Loucy (cell line): ENCODE measurements at regions not wholly inside any gene's neighbourhood (a gene's known extent, or its start where the extent isn't known, plus 50 kb on each side); places are given as distances from the start of the nearest gene placed in this dataset.

Experiments used
- H2AFZ ChIP-seq: fragments of 200-600 bp; sonication (generic); 2 replicates; pipeline ENCODE4 v1.6.0; 2016; ENCODE audit warnings: antibody characterized with exemption, mild to moderate bottlenecking, low read length, moderate library complexity
- H3F3A ChIP-seq: fragments of 200-600 bp; 2 replicates; pipeline ENCODE4 v1.6.0; 2016; ENCODE audit warnings: antibody characterized with exemption, low read depth, mild to moderate bottlenecking
- H3K27me3 ChIP-seq: fragments of 200-600 bp; sonication (generic); 2 replicates; pipeline ENCODE4 v1.6.1; 2014; ENCODE audit warnings: low read length, mild to moderate bottlenecking; ENCODE audit not compliant: insufficient read depth, poor library complexity, severe bottlenecking
- H3K36me3 ChIP-seq: fragments of 200-600 bp; sonication (generic); 2 replicates; pipeline ENCODE4 v1.6.1; 2016; ENCODE audit warnings: low read length; ENCODE audit not compliant: insufficient read depth
- H3K4me1 ChIP-seq: fragments of 200-600 bp; sonication (generic); 2 replicates; pipeline ENCODE4 v1.5.1; 2014; ENCODE audit warnings: low read length, mild to moderate bottlenecking; ENCODE audit not compliant: insufficient read depth, poor library complexity, severe bottlenecking
- H3K4me2 ChIP-seq: fragments of 200-600 bp; sonication (generic); 2 replicates; pipeline ENCODE4 v1.6.0; 2014; ENCODE audit warnings: antibody characterized with exemption, low read length, low read depth, mild to moderate bottlenecking; ENCODE audit not compliant: poor library complexity, severe bottlenecking
- H3K4me3 ChIP-seq: fragments of 200-600 bp; sonication (generic); 2 replicates; pipeline ENCODE4 v1.5.1; 2014; ENCODE audit warnings: low read length, mild to moderate bottlenecking, mixed read lengths; ENCODE audit not compliant: poor library complexity, severe bottlenecking
- H3K79me2 ChIP-seq: fragments of 200-600 bp; sonication (generic); 2 replicates; pipeline ENCODE4 v1.6.1; 2014; ENCODE audit warnings: low read length; ENCODE audit not compliant: insufficient read depth
- H3K9ac ChIP-seq: fragments of 200-600 bp; sonication (generic); 2 replicates; pipeline ENCODE4 v1.6.0; 2014; ENCODE audit warnings: mild to moderate bottlenecking, low read depth, low read length, moderate library complexity; ENCODE audit not compliant: poor library complexity, severe bottlenecking
- H3K9me2 ChIP-seq: fragments of 200-600 bp; sonication (generic); replicated peaks from 2 replicates; pipeline ENCODE4 v1.6.1; 2016; ENCODE audit warnings: low read depth, low read length, mixed read lengths
- H3K9me3 ChIP-seq: fragments of 200-600 bp; sonication (generic); 2 replicates; pipeline ENCODE4 v1.6.1; 2014; ENCODE audit warnings: mild to moderate bottlenecking, antibody characterized with exemption, low read length, low read depth; ENCODE audit not compliant: insufficient read depth
- H4K20me1 ChIP-seq: fragments of 200-600 bp; sonication (generic); 2 replicates; pipeline ENCODE4 v1.6.0; 2014; ENCODE audit warnings: antibody characterized with exemption, low read length, mild to moderate bottlenecking; ENCODE audit not compliant: insufficient read depth, poor library complexity, severe bottlenecking
- CTCF ChIP-seq: fragments of 200-600 bp; sonication (generic); conservative IDR thresholded peaks from 2 replicates; pipeline ENCODE4 v1.5.1; 2014; ENCODE audit warnings: mild to moderate bottlenecking, antibody characterized with exemption, low read length
- EZH2phosphoT487 ChIP-seq: fragments of 200-600 bp; IDR thresholded peaks from 2 replicates; pipeline ENCODE4 v1.6.1; 2018; ENCODE audit warnings: antibody characterized with exemption, mild to moderate bottlenecking, moderate library complexity, borderline replicate concordance

- no peak overlapping the region for H3K4me2 ChIP-seq
- H3K27me3 ChIP-seq, result no peaks in the 10 kb centered on the region
- no peak for TF ChIP-seq EZH2phosphoT487
- no peak for TF ChIP-seq CTCF
Observed at GRCh38 chr6:137755284-137755683, 111.8 kb upstream of the TNFAIP3 start.

GRCh38 chr6:137756788-137757187, 110.3 kb upstream of the TNFAIP3 start:
- Histone ChIP-seq H3K9me2 (no peaks in the 10 kb centered on the region), H3K9ac (no peak overlapping the region), H3K27me3 (no peaks in the 10 kb centered on the region), H3K9me3 (no peaks in the 10 kb centered on the region), H3K36me3 (no peaks in the 10 kb centered on the region), H2AFZ (no peak overlapping the region), H3K4me2 (no peak overlapping the region), H3K4me1 (peaks cover 33% of the 10 kb centered on the region), H3K4me3 (no peak overlapping the region), H4K20me1 (no peaks in the 10 kb centered on the region), H3K79me2 (no peaks in the 10 kb centered on the region), H3F3A (no peaks in the 10 kb centered on the region)
- TF ChIP-seq EZH2phosphoT487, result no peak
- no peak for TF ChIP-seq CTCF

More at GRCh38 chr6:137755284-137755683, 111.8 kb upstream of the TNFAIP3 start:
- Histone ChIP-seq H3K9me3 (no peaks in the 10 kb centered on the region), H3K4me3 (no peak overlapping the region), H3F3A (no peaks in the 10 kb centered on the region), H3K4me1 (peaks cover 26% of the 10 kb centered on the region), H4K20me1 (no peaks in the 10 kb centered on the region), H3K79me2 (no peaks in the 10 kb centered on the region), H3K9me2 (no peaks in the 10 kb centered on the region), H3K36me3 (no peaks in the 10 kb centered on the region), H2AFZ (no peak overlapping the region), H3K9ac (no peak overlapping the region)

- no peak overlapping the region for H3K9ac ChIP-seq
Observed at GRCh38 chr6:137758661-137759060, 108.4 kb upstream of the TNFAIP3 start.

More at GRCh38 chr6:137758661-137759060, 108.4 kb upstream of the TNFAIP3 start:
- no peaks in the 10 kb centered on the region for H3K9me3 ChIP-seq
- no peaks in the 10 kb centered on the region for H3F3A ChIP-seq
- no peak overlapping the region for H3K4me2 ChIP-seq
- H3K79me2 ChIP-seq, result no peaks in the 10 kb centered on the region
- no peak overlapping the region for H2AFZ ChIP-seq
- no peak overlapping the region for H3K4me3 ChIP-seq
- H3K9me2 ChIP-seq, result no peaks in the 10 kb centered on the region
- no peaks in the 10 kb centered on the region for H4K20me1 ChIP-seq
- no peaks in the 10 kb centered on the region for H3K36me3 ChIP-seq
- no peaks in the 10 kb centered on the region for H3K27me3 ChIP-seq
- H3K4me1 ChIP-seq, result peaks cover 43% of the 10 kb centered on the region
- no peak for TF ChIP-seq CTCF
- no peak for TF ChIP-seq EZH2phosphoT487
